NCI-H2081 (cell line): ENCODE measurements at regions not wholly inside any gene's neighbourhood (a gene's known extent, or its start where the extent isn't known, plus 50 kb on each side); places are given as distances from the start of the nearest gene placed in this dataset.
A peak's percentile ranks its signal among the peaks of the same experiment; 100 is the strongest.

Experiments
- DNase-seq, 2 experiments: peaks; one replicate each; lab custom pipeline; 2025; lab: John Stamatoyannopoulos, UW

DNA sequence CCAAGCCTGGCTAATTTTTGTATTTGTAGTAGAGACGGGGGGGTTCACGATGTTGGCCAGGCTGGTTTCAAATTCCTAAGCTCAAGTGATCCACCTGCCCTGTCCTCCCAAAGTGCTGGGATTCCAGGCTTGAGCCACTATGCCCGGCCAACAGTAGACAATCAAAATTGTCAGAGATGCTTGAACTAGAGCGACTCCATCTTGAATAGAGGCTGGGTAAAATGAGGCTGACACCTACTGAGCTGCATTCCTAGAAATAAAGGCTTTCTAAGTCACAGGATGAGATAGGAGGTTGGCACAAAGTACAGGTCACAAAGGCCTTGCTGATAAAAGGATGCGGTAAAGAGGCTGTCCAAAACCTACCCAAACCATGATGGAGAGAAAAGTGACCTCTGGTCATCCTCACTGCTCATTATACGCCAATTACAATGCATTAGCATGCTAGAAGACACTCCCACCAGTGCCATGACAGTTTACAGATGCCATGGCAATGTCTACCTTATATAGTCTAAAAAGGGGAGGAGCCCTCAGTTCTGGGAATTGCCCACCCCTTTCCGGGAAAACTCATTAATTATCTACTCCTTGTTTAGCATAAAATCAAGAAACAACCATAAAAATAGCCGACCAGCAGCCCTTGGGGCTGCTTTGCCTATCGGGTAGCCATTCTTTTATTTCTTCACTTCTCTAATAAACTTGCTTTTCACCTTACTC, 134.5 kb downstream of the BAMBI start:
- DNase-seq = no peak

GRCh38 chr10:28812384-28813372, 135.4 kb downstream of the BAMBI start:
- no peak for DNase-seq

GRCh38 chr10:28815681-28816080, 138.4 kb downstream of the BAMBI start:
- DNase-seq = no peak

GRCh38 chr10:28822719-28823464, 145.6 kb downstream of the BAMBI start:
- DNase-seq = no peak

DNA sequence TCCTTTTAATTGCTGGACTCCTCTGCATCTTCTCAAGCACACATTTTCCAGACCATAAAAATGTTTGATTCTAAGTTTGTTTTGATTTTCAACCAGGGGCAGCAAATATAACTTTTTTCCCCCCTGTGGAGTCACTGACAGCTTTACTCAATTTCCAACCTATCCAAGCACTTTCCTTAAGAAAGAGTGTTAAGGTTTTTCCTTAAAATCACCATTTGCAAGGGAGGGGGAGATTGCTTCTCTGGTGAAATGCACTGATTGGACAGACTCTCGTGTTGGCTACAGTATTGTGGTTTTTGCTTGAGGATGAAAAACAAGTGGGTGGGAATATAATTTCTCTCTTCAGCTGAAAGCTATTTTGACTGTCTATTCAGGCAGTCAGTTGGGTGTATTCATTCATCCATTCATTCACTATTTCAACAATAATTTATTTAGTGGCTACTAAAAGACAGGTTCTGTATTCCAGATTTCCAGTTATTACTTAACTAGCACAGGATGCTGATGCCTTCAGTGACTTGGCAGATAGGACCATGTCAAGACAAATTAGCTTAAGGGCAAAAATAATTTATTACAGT, 146.3 kb downstream of the BAMBI start:
- no peak for DNase-seq

GRCh38 chr10:28833313-28833712, 156.0 kb downstream of the BAMBI start:
- DNase-seq = no peak

DNA sequence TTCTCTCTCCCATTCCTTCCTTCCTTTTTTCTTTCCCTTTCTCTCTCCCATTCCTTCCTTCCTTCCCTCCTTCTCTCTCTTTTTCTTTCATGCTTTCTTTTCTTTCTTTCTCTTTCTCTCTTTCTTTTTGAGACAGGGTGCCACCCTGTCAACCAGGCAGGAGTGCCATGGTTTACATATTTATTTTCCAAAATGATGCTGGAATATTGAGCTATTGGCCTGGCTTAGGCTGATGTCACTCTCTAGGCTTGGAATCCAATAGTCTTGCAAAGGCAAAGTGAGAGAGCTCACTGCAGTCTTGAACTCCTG, 159.1 kb downstream of the BAMBI start:
- no peak for DNase-seq

- no peak for DNase-seq
Measured at GRCh38 chr10:28837613-28838390, 160.5 kb downstream of the BAMBI start.

DNA sequence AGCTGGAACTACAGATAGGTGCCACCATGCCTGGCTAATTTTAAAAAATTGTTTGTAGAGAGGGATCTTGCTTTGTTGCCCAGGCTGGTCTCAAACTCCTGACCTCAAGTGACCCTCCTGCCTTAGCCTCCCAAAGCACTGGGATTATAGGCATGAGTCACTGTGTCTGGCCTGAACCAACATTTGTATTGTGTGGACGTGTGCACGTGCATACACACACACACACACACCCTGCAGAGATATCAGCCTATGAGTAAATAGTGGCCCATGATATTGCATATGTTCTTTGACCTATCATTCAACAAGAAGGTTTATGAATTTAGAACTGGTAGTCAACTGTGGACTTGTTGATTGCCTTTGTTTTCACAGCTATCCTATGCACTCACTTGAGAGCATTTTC, 161.6 kb downstream of the BAMBI start:
- no peak for DNase-seq

- peak; percentile 39 to 79 for DNase-seq
Measured at GRCh38 chr10:28839600-28840007, 162.3 kb downstream of the BAMBI start.

GRCh38 chr10:28840202-28840601, 162.9 kb downstream of the BAMBI start:
- DNase-seq = no peak

- no peak for DNase-seq
Measured at GRCh38 chr10:28840971-28841370, 163.7 kb downstream of the BAMBI start.

DNA sequence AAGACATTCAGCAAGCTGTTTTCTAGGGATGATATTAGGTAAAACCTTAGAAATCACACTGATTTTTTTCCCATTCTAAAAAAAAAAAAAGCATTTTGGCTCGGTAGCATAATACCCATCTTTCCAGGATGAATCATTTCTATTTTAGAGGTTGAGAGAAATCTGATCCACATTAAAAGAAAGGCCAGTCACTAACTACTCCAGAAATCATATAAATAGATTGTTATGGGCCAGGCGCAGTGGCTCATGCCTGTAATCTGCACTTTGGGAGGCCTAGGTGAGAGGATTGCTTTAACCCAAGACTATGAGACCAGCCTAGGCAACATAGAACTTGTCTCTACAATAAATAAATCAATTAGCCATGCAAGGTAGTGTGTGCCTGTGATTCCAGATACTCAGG, 164.3 kb downstream of the BAMBI start:
- no peak for DNase-seq

- DNase-seq = no peak
Measured at GRCh38 chr10:28842321-28842720, 165.0 kb downstream of the BAMBI start.

GRCh38 chr10:28845009-28845682, 167.8 kb downstream of the BAMBI start:
- DNase-seq = no peak

DNA sequence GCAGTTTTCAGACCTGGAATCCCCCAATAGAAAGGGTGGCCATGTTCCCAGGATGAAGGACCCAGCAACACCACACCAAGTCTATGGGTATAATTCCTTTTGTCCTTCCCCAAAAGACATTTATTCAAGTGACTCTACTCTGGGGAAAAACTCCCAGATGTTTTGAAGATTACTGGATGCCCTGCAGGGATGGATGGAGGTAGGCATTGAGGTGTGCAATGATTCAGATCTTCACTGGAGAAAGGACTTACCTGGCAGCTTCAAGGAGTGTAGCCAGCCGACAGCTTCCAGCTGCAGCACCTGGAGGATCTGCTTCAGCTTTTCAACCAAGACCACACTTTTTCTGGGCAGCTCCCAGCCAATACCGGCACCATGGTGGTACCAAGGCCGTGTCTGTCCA, 172.0 kb downstream of the BAMBI start:
- DNase-seq = no peak

DNA sequence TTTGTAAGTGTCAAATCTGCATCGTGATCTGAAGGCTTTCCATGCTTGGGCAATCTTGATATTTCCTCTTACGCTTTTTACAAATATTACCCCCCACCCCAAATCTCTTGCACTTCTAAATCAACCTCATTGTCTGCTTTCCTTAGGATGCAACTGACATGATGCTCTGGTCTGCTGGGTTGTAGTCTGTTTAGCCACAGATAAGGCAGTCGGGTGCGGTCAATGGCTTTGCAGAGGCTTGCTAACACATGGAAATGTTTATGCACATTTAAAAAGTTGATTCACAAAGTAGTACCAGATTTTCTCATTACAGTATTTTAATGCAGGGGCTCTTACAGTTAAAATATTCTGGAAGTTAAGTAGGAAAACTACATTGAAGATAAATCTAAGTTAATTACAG, 172.5 kb downstream of the BAMBI start:
- DNase-seq = no peak

GRCh38 chr10:28850784-28851183, 173.5 kb downstream of the BAMBI start:
- DNase-seq = no peak

- DNase-seq = no peak
Measured at GRCh38 chr10:28853195-28853594, 175.9 kb downstream of the BAMBI start.

- no peak for DNase-seq
Measured at GRCh38 chr10:28857164-28857563, 179.8 kb downstream of the BAMBI start.

GRCh38 chr10:28858646-28859045, 181.3 kb downstream of the BAMBI start:
- no peak for DNase-seq
